ENCODE measurements at regions not wholly inside any gene's neighbourhood (a gene's known extent, or its start where the extent isn't known, plus 50 kb on each side); places are given as distances from the start of the nearest gene placed in this dataset.

- Histone ChIP-seq H3K4me3 (ENCODE audit: insufficient read depth, low read depth, low read length) (no peak overlapping the region), H3K9me3 (ENCODE audit: insufficient read depth, low read depth, low read length) (no peaks in the 10 kb centered on the region), H3K27me3 (ENCODE audit: insufficient read depth, low read length) (no peaks in the 10 kb centered on the region), H4K20me1 (ENCODE audit: insufficient read depth, low read length) (no peaks in the 10 kb centered on the region), H2AFZ (ENCODE audit: low read depth, low read length) (no peak overlapping the region), H3K4me1 (ENCODE audit: insufficient read depth, low read length) (no peaks in the 10 kb centered on the region), H3K79me2 (ENCODE audit: insufficient read depth, low read length) (no peaks in the 10 kb centered on the region), H3K9ac (ENCODE audit: low read length) (no peak overlapping the region), H3K4me2 (ENCODE audit: low read length) (no peak overlapping the region), H3K36me3 (ENCODE audit: insufficient read depth, low read length) (no peaks in the 10 kb centered on the region), H3K27ac (ENCODE audit: low read depth, low read length) (no peak overlapping the region)
- no peak overlapping the region for H3K27ac Mint-ChIP-seq (ENCODE audit: unreplicated experiment)
- DNase-seq (ENCODE audit: low read depth) (no peak), FAIRE-seq (no peak)
- no peak overlapping the region for H3K4me3 Mint-ChIP-seq (ENCODE audit: unreplicated experiment)
- no peaks in the 10 kb centered on the region for H3K4me1 Mint-ChIP-seq (ENCODE audit: low read depth, unreplicated experiment)
- no peaks in the 10 kb centered on the region for H3K36me3 Mint-ChIP-seq (ENCODE audit: low read depth, unreplicated experiment)
- TF ChIP-seq, protein P1, sequence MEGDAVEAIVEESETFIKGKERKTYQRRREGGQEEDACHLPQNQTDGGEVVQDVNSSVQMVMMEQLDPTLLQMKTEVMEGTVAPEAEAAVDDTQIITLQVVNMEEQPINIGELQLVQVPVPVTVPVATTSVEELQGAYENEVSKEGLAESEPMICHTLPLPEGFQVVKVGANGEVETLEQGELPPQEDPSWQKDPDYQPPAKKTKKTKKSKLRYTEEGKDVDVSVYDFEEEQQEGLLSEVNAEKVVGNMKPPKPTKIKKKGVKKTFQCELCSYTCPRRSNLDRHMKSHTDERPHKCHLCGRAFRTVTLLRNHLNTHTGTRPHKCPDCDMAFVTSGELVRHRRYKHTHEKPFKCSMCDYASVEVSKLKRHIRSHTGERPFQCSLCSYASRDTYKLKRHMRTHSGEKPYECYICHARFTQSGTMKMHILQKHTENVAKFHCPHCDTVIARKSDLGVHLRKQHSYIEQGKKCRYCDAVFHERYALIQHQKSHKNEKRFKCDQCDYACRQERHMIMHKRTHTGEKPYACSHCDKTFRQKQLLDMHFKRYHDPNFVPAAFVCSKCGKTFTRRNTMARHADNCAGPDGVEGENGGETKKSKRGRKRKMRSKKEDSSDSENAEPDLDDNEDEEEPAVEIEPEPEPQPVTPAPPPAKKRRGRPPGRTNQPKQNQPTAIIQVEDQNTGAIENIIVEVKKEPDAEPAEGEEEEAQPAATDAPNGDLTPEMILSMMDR (IDR thresholded peaks at IDR 0.05; ENCODE audit: insufficient read depth, low read depth, low read length), result no peak
- no peak for TF ChIP-seq EZH2 (IDR thresholded peaks at IDR 0.05; ENCODE audit: insufficient read depth, low read length)
- H3K27me3 Mint-ChIP-seq (ENCODE audit: low read depth, unreplicated experiment), result no peaks in the 10 kb centered on the region
- H3K9me3 Mint-ChIP-seq (ENCODE audit: unreplicated experiment), result no peaks in the 10 kb centered on the region
Observed at GRCh38 chr3:176850498-176850897, 346.8 kb downstream of the TBL1XR1 start.

DNA sequence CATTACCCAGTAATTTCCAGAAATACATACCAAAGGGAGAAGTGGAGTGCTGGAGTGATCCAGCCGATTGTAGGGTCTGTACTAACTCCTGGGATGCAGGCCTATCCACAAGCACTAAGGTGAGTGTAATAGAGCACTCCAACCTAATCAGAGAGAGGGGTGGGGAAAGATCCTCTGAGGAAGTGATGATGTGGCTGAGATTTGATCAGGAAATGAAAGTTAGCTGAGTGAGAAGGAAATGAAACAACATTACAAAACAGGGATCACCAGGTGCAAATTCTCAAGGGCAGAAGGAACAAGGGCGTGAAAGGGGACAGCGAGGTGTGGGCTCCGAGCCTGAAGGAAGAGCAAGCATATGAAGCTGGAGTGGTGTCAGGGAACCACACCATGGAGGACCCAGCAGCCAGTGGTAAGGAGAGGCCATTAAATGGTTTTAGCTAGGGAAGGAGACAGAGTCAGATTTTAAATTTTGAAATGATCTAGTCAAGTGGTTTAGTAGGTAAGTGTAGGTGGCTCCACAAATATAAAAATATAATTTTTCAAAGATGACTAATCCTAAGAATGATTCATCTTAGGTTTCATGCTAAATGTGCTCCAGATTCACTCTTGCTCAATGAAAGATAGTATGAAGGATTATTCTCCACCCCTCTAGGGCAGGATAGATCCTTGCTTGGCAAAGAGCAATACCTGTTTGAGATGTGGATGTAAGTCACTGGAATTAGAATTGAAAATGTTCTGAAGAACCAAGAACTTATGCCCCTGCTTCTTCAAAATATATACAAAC is 348.7 kb downstream of the TBL1XR1 start:
- H3K27ac Mint-ChIP-seq (ENCODE audit: unreplicated experiment), result no peak overlapping the region
- no peaks in the 10 kb centered on the region for H3K4me1 Mint-ChIP-seq (ENCODE audit: low read depth, unreplicated experiment)
- H3K4me3 ChIP-seq (ENCODE audit: insufficient read depth, low read depth, low read length), result no peak overlapping the region
- no peaks in the 10 kb centered on the region for H3K36me3 ChIP-seq (ENCODE audit: insufficient read depth, low read length)
- H3K9me3 ChIP-seq (ENCODE audit: insufficient read depth, low read depth, low read length), result no peaks in the 10 kb centered on the region
- H3K9ac ChIP-seq (ENCODE audit: low read length), result no peak overlapping the region
- H3K36me3 Mint-ChIP-seq (ENCODE audit: low read depth, unreplicated experiment), result no peaks in the 10 kb centered on the region
- H3K27me3 Mint-ChIP-seq (ENCODE audit: low read depth, unreplicated experiment), result no peaks in the 10 kb centered on the region
- no peaks in the 10 kb centered on the region for H3K79me2 ChIP-seq (ENCODE audit: insufficient read depth, low read length)
- no peaks in the 10 kb centered on the region for H3K4me1 ChIP-seq (ENCODE audit: insufficient read depth, low read length)
- no peak overlapping the region for H2AFZ ChIP-seq (ENCODE audit: low read depth, low read length)
- peak; percentile 26 for DNase-seq (ENCODE audit: low read depth)
- no peak overlapping the region for H3K4me3 Mint-ChIP-seq (ENCODE audit: unreplicated experiment)
- no peaks in the 10 kb centered on the region for H4K20me1 ChIP-seq (ENCODE audit: insufficient read depth, low read length)
- H3K9me3 Mint-ChIP-seq (ENCODE audit: unreplicated experiment), result no peaks in the 10 kb centered on the region
- H3K27ac ChIP-seq (ENCODE audit: low read depth, low read length), result no peak overlapping the region
- no peak for TF ChIP-seq EZH2 (IDR thresholded peaks at IDR 0.05; ENCODE audit: insufficient read depth, low read length)
- TF ChIP-seq, protein P1 (IDR thresholded peaks at IDR 0.05; ENCODE audit: insufficient read depth, low read depth, low read length), result no peak
- H3K4me2 ChIP-seq (ENCODE audit: low read length), result no peak overlapping the region
- no peaks in the 10 kb centered on the region for H3K27me3 ChIP-seq (ENCODE audit: insufficient read depth, low read length)
- FAIRE-seq, result no peak

GRCh38 chr3:176842914-176843313 is 354.4 kb downstream of the TBL1XR1 start:
- Mint-ChIP-seq H3K4me3 (ENCODE audit: unreplicated experiment) (no peak overlapping the region), H3K27ac (ENCODE audit: unreplicated experiment) (no peak overlapping the region), H3K36me3 (ENCODE audit: low read depth, unreplicated experiment) (no peaks in the 10 kb centered on the region), H3K9me3 (ENCODE audit: unreplicated experiment) (no peaks in the 10 kb centered on the region), H3K4me1 (ENCODE audit: low read depth, unreplicated experiment) (no peaks in the 10 kb centered on the region), H3K27me3 (ENCODE audit: low read depth, unreplicated experiment) (no peaks in the 10 kb centered on the region)
- H3K4me3 ChIP-seq (ENCODE audit: insufficient read depth, low read depth, low read length), result no peak overlapping the region
- no peaks in the 10 kb centered on the region for H3K79me2 ChIP-seq (ENCODE audit: insufficient read depth, low read length)
- no peaks in the 10 kb centered on the region for H3K9me3 ChIP-seq (ENCODE audit: insufficient read depth, low read depth, low read length)
- H3K27ac ChIP-seq (ENCODE audit: low read depth, low read length), result no peak overlapping the region
- FAIRE-seq, result no peak
- H3K9ac ChIP-seq (ENCODE audit: low read length), result no peak overlapping the region
- TF ChIP-seq, protein P1 (IDR thresholded peaks at IDR 0.05; ENCODE audit: insufficient read depth, low read depth, low read length), result no peak
- no peak for TF ChIP-seq EZH2 (IDR thresholded peaks at IDR 0.05; ENCODE audit: insufficient read depth, low read length)
- no peak overlapping the region for H3K4me2 ChIP-seq (ENCODE audit: low read length)
- DNase-seq (ENCODE audit: low read depth), result no peak
- H3K4me1 ChIP-seq (ENCODE audit: insufficient read depth, low read length), result no peaks in the 10 kb centered on the region
- H4K20me1 ChIP-seq (ENCODE audit: insufficient read depth, low read length), result no peaks in the 10 kb centered on the region
- H3K36me3 ChIP-seq (ENCODE audit: insufficient read depth, low read length), result no peaks in the 10 kb centered on the region
- H2AFZ ChIP-seq (ENCODE audit: low read depth, low read length), result no peak overlapping the region
- no peaks in the 10 kb centered on the region for H3K27me3 ChIP-seq (ENCODE audit: insufficient read depth, low read length)

All from astrocyte (in vitro differentiated cells and primary cell).